ENCODE measurements at regions not wholly inside any gene's neighbourhood (a gene's known extent, or its start where the extent isn't known, plus 50 kb on each side); places are given as distances from the start of the nearest gene placed in this dataset.

GRCh38 chr3:80889535-80889934 is 871.9 kb downstream of the GBE1 start:
- no peak overlapping the region for H3K4me3 Mint-ChIP-seq
- H3K27ac Mint-ChIP-seq = no peak overlapping the region
- H3K9me3 Mint-ChIP-seq = peaks cover 6% of the 10 kb centered on the region
- CTCF ChIA-PET = no interaction called here
- H3K27me3 Mint-ChIP-seq = no peaks in the 10 kb centered on the region
- no peak for DNase-seq
- H3K36me3 Mint-ChIP-seq = no peaks in the 10 kb centered on the region
- H3K4me1 Mint-ChIP-seq = no peaks in the 10 kb centered on the region

GRCh38 chr3:80870476-80871041 is 890.9 kb downstream of the GBE1 start:
- Mint-ChIP-seq H3K4me3 (no peak overlapping the region), H3K9me3 (peaks cover 21% of the 10 kb centered on the region), H3K4me1 (no peaks in the 10 kb centered on the region), H3K36me3 (no peaks in the 10 kb centered on the region), H3K27ac (no peak overlapping the region), H3K27me3 (no peaks in the 10 kb centered on the region)
- DNase-seq = no peak
- CTCF ChIA-PET = no interaction called here

GRCh38 chr3:80855482-80855881 is 906.0 kb downstream of the GBE1 start:
- Mint-ChIP-seq H3K4me3 (no peak overlapping the region), H3K27me3 (no peaks in the 10 kb centered on the region), H3K9me3 (peaks cover 6% of the 10 kb centered on the region), H3K27ac (no peak overlapping the region), H3K36me3 (no peaks in the 10 kb centered on the region), H3K4me1 (no peaks in the 10 kb centered on the region)
- CTCF ChIA-PET = no interaction called here
- DNase-seq = no peak

GRCh38 chr3:80836395-80836794 is 925.0 kb downstream of the GBE1 start:
- Mint-ChIP-seq H3K9me3 (peaks cover 18% of the 10 kb centered on the region), H3K4me1 (no peaks in the 10 kb centered on the region), H3K27ac (no peak overlapping the region), H3K36me3 (no peaks in the 10 kb centered on the region), H3K4me3 (no peak overlapping the region), H3K27me3 (no peaks in the 10 kb centered on the region)
- CTCF ChIA-PET = no interaction called here
- DNase-seq = no peak

- CTCF ChIA-PET = no interaction called here
- no peak overlapping the region for H3K27ac Mint-ChIP-seq
- H3K9me3 Mint-ChIP-seq = peaks cover 8% of the 10 kb centered on the region
- no peaks in the 10 kb centered on the region for H3K36me3 Mint-ChIP-seq
- no peaks in the 10 kb centered on the region for H3K4me1 Mint-ChIP-seq
- H3K27me3 Mint-ChIP-seq = no peaks in the 10 kb centered on the region
- no peak for DNase-seq
- H3K4me3 Mint-ChIP-seq = no peak overlapping the region
Measured at GRCh38 chr3:80807577-80807976, 953.9 kb downstream of the GBE1 start.

GRCh38 chr3:80806673-80807072 is 954.8 kb downstream of the GBE1 start:
- no peak overlapping the region for H3K27ac Mint-ChIP-seq
- peaks cover 8% of the 10 kb centered on the region for H3K9me3 Mint-ChIP-seq
- no peak for DNase-seq
- H3K36me3 Mint-ChIP-seq = no peaks in the 10 kb centered on the region
- CTCF ChIA-PET = no interaction called here
- H3K4me1 Mint-ChIP-seq = no peaks in the 10 kb centered on the region
- H3K27me3 Mint-ChIP-seq = no peaks in the 10 kb centered on the region
- H3K4me3 Mint-ChIP-seq = no peak overlapping the region

- Mint-ChIP-seq H3K27me3 (no peaks in the 10 kb centered on the region), H3K9me3 (peaks cover 5% of the 10 kb centered on the region), H3K4me3 (no peak overlapping the region), H3K36me3 (no peaks in the 10 kb centered on the region), H3K4me1 (no peaks in the 10 kb centered on the region), H3K27ac (no peak overlapping the region)
- CTCF ChIA-PET = no interaction called here
- no peak for DNase-seq
Measured at GRCh38 chr3:80788914-80789313, 972.5 kb downstream of the GBE1 start.

GRCh38 chr3:80785875-80786274 is 975.6 kb downstream of the GBE1 start:
- Mint-ChIP-seq H3K4me1 (no peaks in the 10 kb centered on the region), H3K4me3 (no peak overlapping the region), H3K36me3 (no peaks in the 10 kb centered on the region), H3K9me3 (peaks cover 12% of the 10 kb centered on the region), H3K27ac (no peak overlapping the region), H3K27me3 (no peaks in the 10 kb centered on the region)
- DNase-seq = no peak
- CTCF ChIA-PET = no interaction called here

- Mint-ChIP-seq H3K27me3 (no peaks in the 10 kb centered on the region), H3K27ac (no peak overlapping the region), H3K9me3 (peaks cover 12% of the 10 kb centered on the region), H3K4me1 (no peaks in the 10 kb centered on the region), H3K4me3 (no peak overlapping the region), H3K36me3 (no peaks in the 10 kb centered on the region)
- DNase-seq = no peak
- CTCF ChIA-PET = no interaction called here
Measured at GRCh38 chr3:80785475-80785874, 976.0 kb downstream of the GBE1 start.

GRCh38 chr3:80771085-80771484 is 990.4 kb downstream of the GBE1 start:
- H3K36me3 Mint-ChIP-seq = no peaks in the 10 kb centered on the region
- peak overlapping the region; percentile 31 for H3K4me3 Mint-ChIP-seq
- no peaks in the 10 kb centered on the region for H3K27me3 Mint-ChIP-seq
- peak; percentile 25 for DNase-seq
- CTCF ChIA-PET = no interaction called here
- peaks cover 10% of the 10 kb centered on the region for H3K9me3 Mint-ChIP-seq
- H3K27ac Mint-ChIP-seq = peak overlapping the region; percentile 87
- no peaks in the 10 kb centered on the region for H3K4me1 Mint-ChIP-seq

GRCh38 chr3:80770106-80771074 is 991.1 kb downstream of the GBE1 start:
- H3K36me3 Mint-ChIP-seq = no peaks in the 10 kb centered on the region
- H3K27ac Mint-ChIP-seq = peak overlapping the region; percentile 87
- no peak for DNase-seq
- H3K4me1 Mint-ChIP-seq = no peaks in the 10 kb centered on the region
- H3K4me3 Mint-ChIP-seq = peak overlapping the region; percentile 66
- no peaks in the 10 kb centered on the region for H3K27me3 Mint-ChIP-seq
- peaks cover 10% of the 10 kb centered on the region for H3K9me3 Mint-ChIP-seq
- CTCF ChIA-PET = no interaction called here

GRCh38 chr3:80769683-80770082 is 991.8 kb downstream of the GBE1 start:
- H3K27me3 Mint-ChIP-seq = no peaks in the 10 kb centered on the region
- no peak for DNase-seq
- H3K9me3 Mint-ChIP-seq = peaks cover 12% of the 10 kb centered on the region
- H3K36me3 Mint-ChIP-seq = no peaks in the 10 kb centered on the region
- CTCF ChIA-PET = no interaction called here
- H3K27ac Mint-ChIP-seq = peak overlapping the region; percentile 80
- no peaks in the 10 kb centered on the region for H3K4me1 Mint-ChIP-seq
- peak overlapping the region; percentile 66 for H3K4me3 Mint-ChIP-seq

GRCh38 chr3:80767604-80768003 is 993.8 kb downstream of the GBE1 start:
- Mint-ChIP-seq H3K27me3 (no peaks in the 10 kb centered on the region), H3K36me3 (no peaks in the 10 kb centered on the region), H3K4me3 (no peak overlapping the region), H3K4me1 (no peaks in the 10 kb centered on the region), H3K27ac (no peak overlapping the region), H3K9me3 (peaks cover 11% of the 10 kb centered on the region)
- CTCF ChIA-PET = no interaction called here
- DNase-seq = no peak

GRCh38 chr3:80754969-80755368 is 987.2 kb upstream of the ROBO1 start:
- no peak overlapping the region for H3K27ac Mint-ChIP-seq
- CTCF ChIA-PET = no interaction called here
- no peaks in the 10 kb centered on the region for H3K36me3 Mint-ChIP-seq
- DNase-seq = no peak
- no peaks in the 10 kb centered on the region for H3K27me3 Mint-ChIP-seq
- peaks cover 3% of the 10 kb centered on the region for H3K9me3 Mint-ChIP-seq
- no peaks in the 10 kb centered on the region for H3K4me1 Mint-ChIP-seq
- H3K4me3 Mint-ChIP-seq = no peak overlapping the region

- Mint-ChIP-seq H3K9me3 (peaks cover 7% of the 10 kb centered on the region), H3K27ac (no peak overlapping the region), H3K4me1 (no peaks in the 10 kb centered on the region), H3K4me3 (no peak overlapping the region), H3K27me3 (no peaks in the 10 kb centered on the region), H3K36me3 (no peaks in the 10 kb centered on the region)
- no peak for DNase-seq
- CTCF ChIA-PET = no interaction called here
Measured at GRCh38 chr3:80753021-80753420, 985.2 kb upstream of the ROBO1 start.

All from activated naive CD4-positive, alpha-beta T cell treated with anti-CD3 and anti-CD28 coated beads, Interleukin-2, amount 10 ng/mL, durations not matched to agents 7 days and 5 days (primary cell).